MG63 (cell line): ENCODE measurements at regions not wholly inside any gene's neighbourhood (a gene's known extent, or its start where the extent isn't known, plus 50 kb on each side); places are given as distances from the start of the nearest gene placed in this dataset.
"Not testable (repeated sequence)": the region's sequence is repeated elsewhere in the genome, so short reads cannot be mapped to it uniquely, and the experiment has no call there.

Experiments
- DNase-seq: peaks from one replicate; pipeline ENCODE4 v3.0.0-alpha.2; 2020
- H3K27me3 ChIP-seq: fragments of 250-450 bp; sonication (Bioruptor Pico); 2 replicates; pipeline ENCODE4 v1.5.1; 2020; ENCODE audit warnings: mild to moderate bottlenecking, moderate library complexity
- H3K36me3 ChIP-seq: fragments of 250-450 bp; sonication (Bioruptor Pico); 2 replicates; pipeline ENCODE4 v1.5.1; 2020; ENCODE audit warnings: mild to moderate bottlenecking, moderate library complexity
- H3K4me3 ChIP-seq: fragments of 250-450 bp; sonication (Bioruptor Pico); 2 replicates; pipeline ENCODE4 v1.5.1; 2020; ENCODE audit warnings: mild to moderate bottlenecking, moderate library complexity
- H3K9me3 ChIP-seq: fragments of 250-450 bp; sonication (Bioruptor Pico); 2 replicates; pipeline ENCODE4 v1.5.1; 2020; ENCODE audit warnings: mild to moderate bottlenecking, moderate library complexity

DNA sequence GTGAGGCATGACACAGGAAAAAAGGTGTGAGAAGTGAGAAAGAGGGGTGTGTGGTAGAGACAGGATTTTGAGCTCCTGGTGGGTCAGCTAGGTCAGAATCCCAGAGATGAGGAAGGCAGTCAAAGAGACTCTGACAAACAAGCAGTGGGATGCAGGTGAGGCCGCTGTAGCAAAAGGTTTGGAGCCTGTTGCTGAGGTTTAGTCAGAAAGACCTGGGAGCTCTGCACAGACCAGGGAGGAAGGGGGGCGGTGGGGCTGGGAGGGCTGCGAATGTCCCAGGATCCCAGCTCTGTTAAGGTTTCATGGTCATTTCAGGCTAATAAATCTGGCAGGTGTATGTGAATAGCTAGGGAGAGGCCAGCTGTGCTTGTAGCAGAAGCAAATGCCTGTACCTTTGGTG lies 373.9 kb upstream of the SYNCRIP start:
- no peaks in the 10 kb centered on the region for H3K27me3 ChIP-seq
- no peaks in the 10 kb centered on the region for H3K9me3 ChIP-seq
- no peaks in the 10 kb centered on the region for H3K36me3 ChIP-seq
- no peak overlapping the region for H3K4me3 ChIP-seq
- DNase-seq = no peak

DNA sequence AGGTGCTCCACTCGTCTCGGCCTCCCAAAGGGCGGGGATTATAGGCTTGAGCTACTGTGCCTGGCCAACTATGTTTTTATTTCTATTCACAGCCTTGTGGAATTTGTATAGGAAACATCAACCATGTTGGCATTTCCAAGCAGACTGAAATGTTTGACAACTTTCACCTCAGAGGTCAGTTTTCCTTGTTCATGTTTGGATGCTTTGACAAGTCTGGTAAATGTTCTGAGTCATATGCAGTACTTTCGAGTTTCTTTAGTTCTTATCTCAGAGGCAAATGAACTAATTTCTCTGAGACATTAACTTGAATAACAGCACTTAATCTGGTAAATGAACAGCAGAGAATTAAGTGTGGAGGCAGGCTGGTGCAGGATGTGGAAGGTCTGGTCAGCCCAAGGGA lies 373.4 kb upstream of the SYNCRIP start:
- DNase-seq = no peak
- H3K27me3 ChIP-seq = no peaks in the 10 kb centered on the region
- H3K36me3 ChIP-seq = no peaks in the 10 kb centered on the region
- no peaks in the 10 kb centered on the region for H3K9me3 ChIP-seq
- no peak overlapping the region for H3K4me3 ChIP-seq

DNA sequence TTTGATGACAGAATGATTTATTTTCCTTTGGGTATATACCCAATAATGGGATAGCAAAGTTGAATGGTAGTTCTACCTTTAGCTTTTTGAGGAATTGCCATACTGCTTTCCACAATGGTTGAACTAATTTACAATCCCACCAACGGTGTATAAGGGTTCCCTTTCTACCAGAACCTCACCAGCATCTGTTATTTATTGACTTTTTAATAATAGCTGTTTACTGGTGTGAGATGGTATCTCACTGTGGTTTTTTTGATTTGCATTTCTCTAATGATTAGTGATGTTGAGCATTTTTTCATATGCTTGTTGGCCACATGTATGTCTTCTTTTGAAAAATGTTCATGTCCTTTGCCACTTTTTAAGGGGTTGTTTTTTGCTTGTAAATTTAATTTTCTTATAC lies 370.3 kb upstream of the SYNCRIP start:
- H3K36me3 ChIP-seq, H3K4me3 ChIP-seq, H3K27me3 ChIP-seq, H3K9me3 ChIP-seq, DNase-seq: not testable (repeated sequence)

DNA sequence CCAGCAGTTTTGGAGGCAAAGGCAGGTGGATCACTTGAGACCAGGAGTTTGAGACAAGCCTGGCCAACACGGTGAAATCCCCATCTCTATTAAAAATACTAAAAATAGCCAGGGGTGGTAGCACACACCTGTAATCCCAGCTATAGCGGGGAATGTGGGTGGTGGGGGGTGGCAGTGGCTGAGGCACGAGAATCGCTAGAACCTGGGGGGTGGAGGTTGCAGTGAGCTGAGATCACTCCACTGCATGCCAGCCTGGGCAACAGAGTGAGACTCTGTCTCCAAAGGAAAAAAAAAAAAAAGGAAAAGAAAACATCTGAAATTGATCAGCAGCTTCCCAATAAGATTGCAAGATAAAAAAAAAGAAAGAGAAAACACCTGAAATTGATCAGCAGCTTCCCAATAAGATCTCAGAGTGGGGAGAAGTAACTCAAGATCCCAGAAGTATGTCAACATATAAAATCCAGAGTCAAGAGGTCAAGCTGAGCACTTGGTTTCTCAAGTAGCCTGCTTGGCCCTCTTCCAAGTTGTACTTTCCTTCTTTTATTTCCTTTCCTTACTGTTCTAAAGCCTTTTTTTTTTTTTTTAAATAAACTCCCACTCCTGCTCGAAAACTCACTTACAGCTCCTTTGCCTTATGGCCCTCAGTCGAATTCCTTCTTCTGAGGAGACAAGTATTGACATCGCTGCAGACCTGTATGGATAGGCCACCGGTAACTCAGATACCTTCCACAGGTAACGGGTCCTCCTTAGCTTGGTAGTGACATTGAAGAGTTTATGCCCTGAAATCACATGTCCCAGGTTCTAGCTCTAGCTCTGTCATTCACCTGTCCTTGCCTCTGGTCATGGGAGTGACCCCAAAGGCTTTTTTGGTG lies 368.5 kb upstream of the SYNCRIP start:
- no peak overlapping the region for H3K4me3 ChIP-seq
- H3K27me3 ChIP-seq = no peaks in the 10 kb centered on the region
- DNase-seq = no peak
- H3K36me3 ChIP-seq = no peaks in the 10 kb centered on the region
- H3K9me3 ChIP-seq = no peaks in the 10 kb centered on the region

DNA sequence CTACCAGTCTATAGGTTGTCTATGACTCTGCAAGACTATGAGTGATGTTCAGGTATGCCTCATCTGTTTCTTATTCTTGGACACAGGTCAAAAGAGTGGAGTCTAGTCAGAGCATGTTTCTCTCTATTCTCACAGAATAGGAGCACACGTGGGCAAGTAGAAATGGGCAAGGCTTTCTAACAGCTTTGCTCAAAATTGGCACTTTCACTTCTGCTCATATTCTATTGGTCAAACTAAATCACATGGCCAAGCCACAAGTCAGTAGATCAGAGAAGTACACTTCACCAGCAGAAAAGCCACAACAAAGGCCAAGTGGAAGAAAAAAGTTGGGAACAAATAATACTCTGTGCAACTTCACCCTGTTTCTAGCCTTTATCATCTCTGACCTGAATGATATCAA lies 354.5 kb upstream of the SYNCRIP start:
- H3K4me3 ChIP-seq = no peak overlapping the region
- no peaks in the 10 kb centered on the region for H3K27me3 ChIP-seq
- no peak for DNase-seq
- no peaks in the 10 kb centered on the region for H3K9me3 ChIP-seq
- no peaks in the 10 kb centered on the region for H3K36me3 ChIP-seq

DNA sequence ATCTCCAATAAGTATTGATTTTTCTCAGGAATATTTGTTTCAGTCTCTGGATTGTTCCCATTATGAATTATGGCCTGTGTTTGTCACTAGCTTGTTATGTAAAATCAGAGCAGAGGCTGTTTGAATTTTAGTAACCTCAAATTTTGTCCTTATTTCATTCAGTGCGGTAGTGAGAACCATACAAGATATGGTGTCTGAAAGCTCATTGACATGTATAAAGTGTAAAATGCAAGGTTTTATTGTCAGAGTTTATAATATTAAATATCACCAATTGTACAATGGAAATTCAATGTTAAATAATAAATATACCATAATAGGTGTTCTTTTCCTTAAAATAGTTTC lies 353.3 kb upstream of the SYNCRIP start:
- no peak for DNase-seq

DNA sequence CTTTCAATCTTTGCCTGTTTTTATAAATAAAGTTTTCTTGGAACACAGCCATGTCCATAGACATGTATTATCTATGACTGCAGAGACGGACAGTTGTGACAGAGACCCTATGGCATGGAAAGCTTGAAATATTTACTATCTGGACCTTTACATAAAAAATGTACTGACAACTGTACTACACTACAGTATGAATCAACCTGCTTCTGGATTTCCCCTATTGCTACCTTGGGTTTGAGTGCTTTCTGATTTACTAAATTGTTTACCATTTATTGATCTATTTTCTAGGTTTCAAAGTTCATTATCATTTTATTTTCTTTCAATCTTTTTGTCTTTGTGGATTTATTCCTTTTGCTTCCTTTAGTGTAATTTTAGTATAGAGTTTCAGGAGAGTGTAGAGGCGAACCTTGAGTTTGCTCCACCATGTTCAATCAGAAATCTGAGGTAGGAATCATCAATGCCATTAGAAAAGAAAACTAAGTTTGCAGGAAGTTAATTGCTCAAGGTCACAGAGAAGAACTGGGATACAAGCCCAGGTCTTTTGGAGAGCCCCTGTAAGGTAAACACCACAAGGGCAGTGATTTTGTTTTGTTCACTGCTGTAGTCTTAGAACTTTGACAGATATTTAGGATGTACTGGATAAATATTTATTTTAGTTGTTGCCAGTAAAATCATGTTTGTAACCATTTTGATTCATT lies 352.8 kb upstream of the SYNCRIP start:
- H3K4me3 ChIP-seq = no peak overlapping the region

More for the DNA sequence above, 353.3 kb upstream of the SYNCRIP start:
- H3K36me3 ChIP-seq = no peaks in the 10 kb centered on the region
- no peaks in the 10 kb centered on the region for H3K9me3 ChIP-seq
- no peaks in the 10 kb centered on the region for H3K27me3 ChIP-seq
- H3K4me3 ChIP-seq = no peak overlapping the region

DNA sequence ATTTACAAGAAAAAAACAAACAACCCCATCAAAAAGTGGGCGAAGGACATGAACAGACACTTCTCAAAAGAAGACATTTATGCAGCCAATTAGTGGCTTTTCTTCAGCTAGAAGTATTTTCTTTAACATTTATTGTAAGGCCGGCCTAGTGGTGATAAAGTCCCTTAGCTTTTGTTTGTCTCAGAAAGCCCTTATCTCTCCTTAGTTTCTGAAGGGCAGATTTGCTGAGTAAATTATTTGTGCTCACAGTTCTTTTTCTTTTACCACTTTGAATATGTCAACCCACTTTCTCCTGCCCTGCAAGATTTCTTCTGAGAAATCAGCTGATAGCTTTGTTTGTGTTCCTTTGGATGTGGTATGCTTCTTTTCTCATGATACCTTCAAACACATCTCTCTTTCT lies 344.0 kb upstream of the SYNCRIP start:
- H3K4me3 ChIP-seq = no peak overlapping the region
- no peaks in the 10 kb centered on the region for H3K9me3 ChIP-seq
- no peaks in the 10 kb centered on the region for H3K27me3 ChIP-seq
- H3K36me3 ChIP-seq = no peaks in the 10 kb centered on the region
- no peak for DNase-seq

More for the DNA sequence above, 352.8 kb upstream of the SYNCRIP start:
- Histone ChIP-seq H3K9me3 (no peaks in the 10 kb centered on the region), H3K36me3 (no peaks in the 10 kb centered on the region), H3K27me3 (no peaks in the 10 kb centered on the region)
- no peak for DNase-seq

DNA sequence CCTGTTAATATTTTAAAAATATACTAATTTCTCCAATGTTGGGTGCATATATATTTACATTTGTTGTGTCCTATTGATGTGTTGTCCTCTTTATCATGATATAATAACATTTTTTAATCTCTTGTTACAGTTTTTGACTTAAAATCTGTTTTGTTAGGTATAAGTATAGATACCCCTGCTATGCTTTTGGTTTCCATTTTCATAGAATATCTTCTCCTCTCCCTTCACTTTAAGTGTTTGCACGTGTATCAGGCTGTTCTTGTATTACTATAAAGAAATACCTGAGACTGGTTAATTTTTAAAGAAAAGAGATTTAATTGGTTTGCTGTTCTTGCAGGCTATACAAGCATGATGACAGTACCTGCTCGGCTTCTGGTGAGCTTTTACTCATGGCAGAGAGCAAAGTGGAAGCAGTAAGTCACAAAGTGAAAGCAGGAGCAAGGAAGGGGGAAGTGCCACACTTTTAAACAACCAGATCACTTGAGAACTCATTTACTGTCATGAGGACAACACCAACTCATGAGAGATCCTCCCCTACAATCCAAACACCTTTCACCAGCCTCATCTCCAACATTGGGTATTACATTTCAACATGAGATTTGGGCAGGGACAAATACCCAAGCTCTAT lies 340.5 kb upstream of the SYNCRIP start:
- H3K9me3 ChIP-seq = no peaks in the 10 kb centered on the region; the same call in 1 of the 2 replicates
- no peaks in the 10 kb centered on the region for H3K27me3 ChIP-seq
- H3K4me3 ChIP-seq = no peak overlapping the region
- H3K36me3 ChIP-seq = no peaks in the 10 kb centered on the region
- no peak for DNase-seq

DNA sequence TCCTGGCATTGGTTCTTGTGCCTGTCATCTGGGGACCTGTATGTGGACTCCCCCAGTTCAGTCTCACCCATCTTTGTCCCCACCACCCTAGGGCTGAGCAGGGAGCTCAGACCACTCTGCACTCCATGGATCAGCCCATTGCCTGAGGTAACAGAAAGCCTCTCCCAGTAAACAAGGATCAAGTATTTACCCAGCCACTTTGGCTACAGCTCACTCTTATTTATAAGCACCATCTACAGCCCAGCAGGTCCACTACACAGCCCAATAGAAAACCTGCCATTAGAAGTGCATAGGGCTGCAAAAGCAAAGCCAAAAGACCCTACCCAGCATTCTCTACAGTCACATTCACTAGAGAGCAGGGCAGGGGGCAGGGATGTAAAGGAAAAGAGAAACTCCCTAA lies 335.0 kb upstream of the SYNCRIP start:
- no peaks in the 10 kb centered on the region; the same call in 1 of the 2 replicates for H3K9me3 ChIP-seq
- H3K27me3 ChIP-seq = no peaks in the 10 kb centered on the region
- no peak overlapping the region for H3K4me3 ChIP-seq
- H3K36me3 ChIP-seq = no peaks in the 10 kb centered on the region
- no peak for DNase-seq

DNA sequence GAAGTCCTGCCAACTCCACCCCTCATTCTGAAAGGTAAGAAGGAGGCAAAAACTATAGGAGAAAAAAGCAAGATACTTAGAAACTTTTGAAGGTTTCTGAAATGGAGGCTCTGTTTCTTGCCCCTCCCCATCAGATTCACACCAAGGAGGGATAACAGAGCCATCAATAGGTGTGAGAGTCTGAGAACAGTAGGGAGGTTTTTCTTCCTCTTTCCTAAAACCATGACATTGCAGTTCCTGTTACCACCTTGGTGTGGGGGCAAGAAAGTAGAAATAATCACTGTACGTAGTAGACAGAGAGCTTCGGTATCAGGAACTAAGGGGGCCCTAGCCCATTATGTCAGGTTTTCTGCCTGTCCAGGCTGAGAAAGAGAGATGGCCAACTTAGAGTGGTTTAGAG lies 333.3 kb upstream of the SYNCRIP start:
- Histone ChIP-seq H3K4me3 (no peak overlapping the region), H3K9me3 (no peaks in the 10 kb centered on the region; the same call in 1 of the 2 replicates), H3K36me3 (no peaks in the 10 kb centered on the region), H3K27me3 (no peaks in the 10 kb centered on the region)
- no peak for DNase-seq

DNA sequence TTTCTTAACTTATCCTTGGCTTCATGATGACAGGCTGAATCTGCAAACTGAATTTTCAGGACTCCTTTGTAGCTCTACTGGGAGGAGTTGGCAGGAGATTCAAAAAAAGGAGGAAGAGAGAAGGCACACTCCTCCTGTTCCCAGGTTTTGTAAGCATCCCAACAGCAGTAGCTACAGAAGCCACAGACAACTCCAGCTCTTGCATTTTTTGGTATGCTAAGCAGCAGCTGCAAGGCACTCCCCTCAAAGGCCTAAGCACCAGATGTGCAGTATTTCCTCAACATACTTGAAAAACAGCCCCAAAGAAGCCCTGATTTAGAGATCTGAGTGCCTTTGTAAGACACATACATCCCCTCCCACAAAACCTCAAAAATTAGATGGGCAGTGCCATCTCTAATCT lies 328.6 kb upstream of the SYNCRIP start:
- DNase-seq = no peak
- Histone ChIP-seq H3K4me3 (no peak overlapping the region), H3K27me3 (no peaks in the 10 kb centered on the region), H3K9me3 (no peaks in the 10 kb centered on the region), H3K36me3 (no peaks in the 10 kb centered on the region)

DNA sequence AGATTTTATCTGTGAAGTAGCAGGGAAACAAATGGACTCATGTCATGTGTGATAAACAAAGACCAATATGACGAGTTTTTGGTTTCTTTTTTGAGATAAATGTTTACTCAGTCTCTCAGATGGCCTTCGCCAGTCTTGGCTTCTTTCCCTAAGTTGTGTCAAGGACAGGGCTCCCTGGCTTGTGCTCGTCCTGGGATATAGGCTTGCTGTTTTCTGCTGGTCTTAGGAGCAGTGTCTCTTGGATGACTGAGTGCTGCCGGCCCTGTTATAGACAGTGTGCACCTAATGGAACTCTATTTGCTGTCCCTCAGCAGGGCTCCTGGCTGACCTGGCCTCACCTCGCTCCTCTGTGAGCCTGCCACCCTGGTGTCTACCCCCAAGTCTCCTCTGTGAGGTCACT lies 324.1 kb upstream of the SYNCRIP start:
- Histone ChIP-seq H3K36me3 (no peaks in the 10 kb centered on the region), H3K9me3 (no peaks in the 10 kb centered on the region), H3K4me3 (no peak overlapping the region), H3K27me3 (no peaks in the 10 kb centered on the region; the same call in 1 of the 2 replicates)
- DNase-seq = no peak

DNA sequence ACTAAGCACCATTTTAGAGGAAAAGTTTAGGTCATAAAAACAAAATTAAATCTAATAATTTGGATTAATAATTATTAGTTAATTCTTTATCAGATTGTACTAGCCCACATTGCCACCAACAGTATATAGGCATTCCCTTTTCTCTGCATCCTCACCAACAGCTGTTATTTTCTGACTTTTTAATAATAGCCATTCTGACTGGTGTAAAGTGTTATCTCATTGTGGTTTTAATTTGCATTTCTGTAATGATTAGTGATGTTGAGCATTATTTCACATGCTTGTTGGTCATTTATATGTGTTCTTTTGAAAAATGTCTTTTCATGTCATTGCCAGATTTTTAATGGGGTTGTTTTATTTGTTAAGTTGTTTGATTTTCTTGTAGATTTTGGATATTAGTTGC lies 319.1 kb upstream of the SYNCRIP start:
- no peak for DNase-seq
- Histone ChIP-seq H3K27me3 (no peaks in the 10 kb centered on the region; the same call in 1 of the 2 replicates), H3K9me3 (no peaks in the 10 kb centered on the region), H3K4me3 (no peak overlapping the region), H3K36me3 (no peaks in the 10 kb centered on the region)

DNA sequence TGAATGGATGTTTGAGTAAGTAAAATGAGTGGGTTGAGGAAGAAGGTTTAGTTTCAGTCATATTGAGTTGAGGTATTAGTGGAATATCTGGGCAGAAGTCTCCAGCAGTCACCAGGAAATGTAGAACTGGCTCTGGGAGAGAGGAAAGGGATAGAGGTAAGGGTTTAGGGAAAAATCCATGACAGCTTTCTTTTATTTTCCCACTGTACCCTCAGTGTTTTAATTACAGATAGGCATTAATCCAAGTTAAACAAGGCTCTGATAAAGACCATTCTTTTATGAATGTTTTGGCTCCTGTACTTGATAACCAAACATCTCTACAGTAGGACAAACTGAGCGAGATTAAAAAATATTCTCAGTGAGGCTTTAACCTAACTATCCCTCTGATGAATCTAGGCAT lies 318.4 kb upstream of the SYNCRIP start:
- no peaks in the 10 kb centered on the region for H3K36me3 ChIP-seq
- H3K9me3 ChIP-seq = no peaks in the 10 kb centered on the region
- no peak for DNase-seq
- no peak overlapping the region for H3K4me3 ChIP-seq
- H3K27me3 ChIP-seq = no peaks in the 10 kb centered on the region; the same call in 1 of the 2 replicates

DNA sequence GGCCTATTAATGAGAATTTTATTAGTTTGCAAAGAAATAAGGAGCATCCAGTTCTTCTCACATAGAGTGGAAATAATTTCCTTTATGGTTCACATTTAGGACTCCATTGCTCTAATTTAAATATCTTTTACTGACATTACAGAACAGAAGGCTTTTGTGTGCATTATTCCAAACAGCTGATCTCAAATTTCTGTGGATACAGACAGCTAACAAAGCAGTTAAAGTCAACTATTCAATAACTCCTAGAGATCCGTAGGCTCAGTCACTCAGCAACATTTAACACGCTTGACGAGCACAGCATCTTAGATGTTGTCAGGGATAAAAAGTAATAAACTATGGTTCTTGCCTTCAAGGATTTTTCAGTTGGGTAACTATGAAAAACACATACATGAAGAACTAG lies 305.8 kb upstream of the SYNCRIP start:
- no peak for DNase-seq
- no peaks in the 10 kb centered on the region for H3K9me3 ChIP-seq
- no peaks in the 10 kb centered on the region for H3K27me3 ChIP-seq
- H3K36me3 ChIP-seq = no peaks in the 10 kb centered on the region
- no peak overlapping the region for H3K4me3 ChIP-seq

DNA sequence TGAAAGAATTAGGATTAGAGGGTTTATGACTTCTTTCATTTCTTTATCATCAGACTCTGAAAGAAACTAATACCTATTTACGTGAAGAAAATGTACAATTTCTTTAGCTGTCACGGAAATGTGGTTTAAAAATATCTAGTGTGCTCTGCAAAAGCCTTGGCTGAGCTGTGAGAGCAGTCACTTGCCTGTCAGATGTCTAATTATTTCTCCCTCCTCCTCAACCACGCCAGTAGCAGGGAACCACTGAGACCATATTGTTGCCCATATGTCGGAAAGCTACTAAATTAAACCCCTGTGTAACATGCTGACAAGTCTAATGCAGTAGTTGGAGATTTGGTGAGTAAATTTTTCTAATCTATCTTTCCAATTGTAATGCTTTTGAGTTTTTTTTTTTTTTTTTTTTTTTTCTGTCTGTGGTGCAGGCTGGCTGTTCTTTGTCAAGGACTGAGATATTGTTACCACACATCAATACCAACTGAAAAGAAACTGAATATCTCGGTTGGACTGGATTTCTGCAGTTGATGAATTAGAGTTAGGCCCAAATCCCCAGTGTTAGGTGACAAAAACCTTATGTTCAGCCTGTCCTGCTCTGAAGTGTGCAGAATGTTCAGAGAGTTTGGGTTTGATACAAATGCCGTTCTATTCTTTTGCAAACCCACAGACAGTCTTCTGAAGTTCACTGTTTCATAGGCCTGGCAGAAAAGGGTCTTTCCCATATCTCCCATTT lies 302.9 kb upstream of the SYNCRIP start:
- DNase-seq = no peak
- Histone ChIP-seq H3K4me3 (no peak overlapping the region), H3K36me3 (no peaks in the 10 kb centered on the region), H3K27me3 (no peaks in the 10 kb centered on the region), H3K9me3 (no peaks in the 10 kb centered on the region)
